MM.1S (cell line): ENCODE measurements at regions not wholly inside any gene's neighbourhood (a gene's known extent, or its start where the extent isn't known, plus 50 kb on each side); places are given as distances from the start of the nearest gene placed in this dataset.

Experiments used
- DNase-seq: peaks from one replicate; pipeline ENCODE4 v3.0.0-alpha.2; 2015
- H2AFZ ChIP-seq: fragments of 300-600 bp; sonication (generic); 2 replicates; pipeline ENCODE4 v1.6.0; 2016; ENCODE audit warnings: antibody characterized with exemption, low read length
- H3F3A ChIP-seq: fragments of 300-600 bp; sonication (generic); 2 replicates; pipeline ENCODE4 v1.6.1; 2016; ENCODE audit warnings: mild to moderate bottlenecking, antibody characterized with exemption, low read length, moderate library complexity, mixed read lengths; ENCODE audit not compliant: insufficient read depth
- H3K27ac ChIP-seq: fragments of 300-600 bp; sonication (generic); 2 replicates; pipeline ENCODE4 v1.5.1; 2016; ENCODE audit warnings: mild to moderate bottlenecking, low read length
- H3K27me3 ChIP-seq: fragments of 300-600 bp; sonication (generic); replicated peaks from 2 replicates; pipeline ENCODE4 v1.6.0; 2016; ENCODE audit warnings: low read length; ENCODE audit not compliant: insufficient read depth
- H3K36me3 ChIP-seq: fragments of 300-600 bp; sonication (generic); replicated peaks from 2 replicates; pipeline ENCODE4 v1.6.1; 2016; ENCODE audit warnings: mild to moderate bottlenecking, low read length, mixed read lengths; ENCODE audit not compliant: insufficient read depth
- H3K4me1 ChIP-seq: fragments of 300-600 bp; sonication (generic); 2 replicates; pipeline ENCODE4 v1.6.1; 2016; ENCODE audit warnings: low read length, mixed read lengths
- H3K4me2 ChIP-seq: fragments of 300-600 bp; sonication (generic); 2 replicates; pipeline ENCODE4 v1.6.0; 2016; ENCODE audit warnings: low read depth, low read length
- H3K4me3 ChIP-seq: fragments of 300-600 bp; sonication (generic); 2 replicates; pipeline ENCODE4 v1.5.1; 2016; ENCODE audit warnings: low read length, mixed read lengths
- H3K79me2 ChIP-seq: fragments of 300-600 bp; sonication (generic); 2 replicates; pipeline ENCODE4 v1.6.1; 2016; ENCODE audit warnings: mixed run types, low read length, mixed read lengths
- H3K9ac ChIP-seq: fragments of 300-600 bp; sonication (generic); 2 replicates; pipeline ENCODE4 v1.6.1; 2016; ENCODE audit warnings: low read length, mixed read lengths
- H3K9me2 ChIP-seq: fragments of 300-600 bp; sonication (generic); replicated peaks from 2 replicates; pipeline ENCODE4 v1.6.1; 2016; ENCODE audit warnings: mild to moderate bottlenecking, low read length, mixed read lengths; ENCODE audit not compliant: insufficient read depth
- H3K9me3 ChIP-seq: fragments of 300-600 bp; sonication (generic); replicated peaks from 2 replicates; pipeline ENCODE4 v1.6.1; 2016; ENCODE audit warnings: mild to moderate bottlenecking, low read length, mixed read lengths; ENCODE audit not compliant: insufficient read depth
- H4K20me1 ChIP-seq: fragments of 300-600 bp; sonication (generic); 2 replicates; pipeline ENCODE4 v1.6.1; 2016; ENCODE audit warnings: mild to moderate bottlenecking, low read length, moderate library complexity, mixed read lengths; ENCODE audit not compliant: insufficient read depth
- CTCF ChIP-seq: fragments of 300-600 bp; sonication (generic); IDR thresholded peaks from 2 replicates; pipeline ENCODE4 v1.5.1; 2016; ENCODE audit warnings: antibody characterized with exemption, low read length, mixed read lengths
- EZH2 ChIP-seq: fragments of 300-600 bp; sonication (generic); optimal IDR thresholded peaks from 2 replicates; pipeline ENCODE3; 2017; ENCODE audit warnings: low read depth, mild to moderate bottlenecking, antibody characterized with exemption, low read length, mixed read lengths
- EZH2phosphoT487 ChIP-seq: fragments of 300-600 bp; sonication (generic); IDR thresholded peaks from 2 replicates; pipeline ENCODE4 v1.6.1; 2018; ENCODE audit warnings: antibody characterized with exemption, low read length

- Histone ChIP-seq H4K20me1 (no peaks in the 10 kb centered on the region), H3K36me3 (no peaks in the 10 kb centered on the region), H3K27ac (no peak overlapping the region), H3K27me3 (no peaks in the 10 kb centered on the region), H3K9me3 (no peaks in the 10 kb centered on the region), H3K4me1 (no peaks in the 10 kb centered on the region), H3K79me2 (no peaks in the 10 kb centered on the region), H3K4me2 (no peak overlapping the region), H3K4me3 (no peak overlapping the region), H3K9ac (no peak overlapping the region), H2AFZ (no peak overlapping the region), H3K9me2 (no peaks in the 10 kb centered on the region), H3F3A (no peaks in the 10 kb centered on the region)
- TF ChIP-seq EZH2, result no peak
- no peak for TF ChIP-seq CTCF
- no peak for TF ChIP-seq EZH2phosphoT487
- no peak for DNase-seq
These were observed 1923.8 kb upstream of the CELF4 start for GRCh38 chr18:39489431-39489830.

GRCh38 chr18:39487932-39488331 lies 1922.3 kb upstream of the CELF4 start:
- no peak overlapping the region for H3K9ac ChIP-seq
- H3F3A ChIP-seq, result no peaks in the 10 kb centered on the region
- H3K4me3 ChIP-seq, result no peak overlapping the region
- no peaks in the 10 kb centered on the region for H3K9me2 ChIP-seq
- H3K27ac ChIP-seq, result no peak overlapping the region
- no peak overlapping the region for H2AFZ ChIP-seq
- H3K36me3 ChIP-seq, result no peaks in the 10 kb centered on the region
- no peaks in the 10 kb centered on the region for H3K4me1 ChIP-seq
- no peaks in the 10 kb centered on the region for H3K79me2 ChIP-seq
- DNase-seq, result no peak
- TF ChIP-seq EZH2phosphoT487, result no peak
- TF ChIP-seq EZH2, result no peak
- no peak for TF ChIP-seq CTCF
- no peaks in the 10 kb centered on the region for H4K20me1 ChIP-seq
- H3K9me3 ChIP-seq, result no peaks in the 10 kb centered on the region
- no peaks in the 10 kb centered on the region for H3K27me3 ChIP-seq
- H3K4me2 ChIP-seq, result no peak overlapping the region

DNA sequence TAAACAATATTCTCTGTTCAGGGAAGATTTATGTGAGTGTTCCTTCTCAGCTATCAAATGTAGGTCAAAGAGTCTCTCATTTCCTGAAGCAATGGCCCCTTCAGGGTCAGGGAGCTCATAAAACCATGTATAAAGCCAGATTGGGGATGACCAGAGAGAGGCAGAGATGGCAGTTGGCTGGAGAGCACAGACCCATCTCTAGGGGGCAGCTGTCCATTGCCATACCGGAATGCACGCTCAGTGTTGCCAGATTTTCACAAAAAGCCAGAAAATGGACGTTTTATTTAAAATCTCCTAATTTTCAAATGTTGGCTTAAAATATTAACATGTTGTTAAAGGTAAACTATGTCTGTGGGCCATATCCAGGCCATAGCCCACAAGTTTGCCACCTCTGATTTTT lies 1920.7 kb upstream of the CELF4 start:
- Histone ChIP-seq H3K4me3 (no peak overlapping the region), H3K27me3 (no peaks in the 10 kb centered on the region), H2AFZ (no peak overlapping the region), H4K20me1 (no peaks in the 10 kb centered on the region), H3K4me1 (no peaks in the 10 kb centered on the region), H3K4me2 (no peak overlapping the region), H3K36me3 (no peaks in the 10 kb centered on the region), H3F3A (no peaks in the 10 kb centered on the region), H3K79me2 (no peaks in the 10 kb centered on the region), H3K9ac (no peak overlapping the region), H3K27ac (no peak overlapping the region), H3K9me3 (no peaks in the 10 kb centered on the region), H3K9me2 (no peaks in the 10 kb centered on the region)
- no peak for DNase-seq
- TF ChIP-seq EZH2 (no peak), EZH2phosphoT487 (no peak), CTCF (no peak)
